ENCODE measurements at regions not wholly inside any gene's neighbourhood (a gene's known extent, or its start where the extent isn't known, plus 50 kb on each side); places are given as distances from the start of the nearest gene placed in this dataset.

GRCh38 chr9:14031810-14032209 lies 282.1 kb downstream of the NFIB start:
- no peak for ATAC-seq (replicated peaks in 6 of 8)

DNA sequence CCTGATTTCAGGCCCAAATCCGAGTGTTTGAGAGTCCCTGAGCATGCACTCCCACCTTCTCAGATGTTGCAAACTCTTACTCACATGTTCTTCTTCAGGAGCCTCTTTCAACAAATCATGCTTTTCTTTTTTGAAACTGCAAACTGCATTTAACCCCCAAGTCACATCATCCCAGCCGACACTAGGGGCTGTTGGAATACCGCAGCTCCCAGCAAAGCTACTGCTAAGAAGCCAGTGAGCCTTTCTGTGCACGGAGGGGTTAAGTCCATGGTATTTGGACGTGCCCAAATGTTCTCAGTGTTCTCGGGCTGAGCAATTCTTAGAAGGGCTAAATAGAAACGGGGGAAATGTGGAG lies 282.9 kb downstream of the NFIB start:
- in situ Hi-C loops (cut with MboI; ENCODE audit: low pct_unique_long_range_greater_than_20kb in 2 of 9, low sequenced_read_pairs in 9 of 9, unreplicated experiment in 9 of 9): no loop called here
- H3K27ac ChIP-seq: no peak overlapping the region
- peak in 1 of 8 experiments; percentile 77 for ATAC-seq (replicated peaks in 6 of 8)
- 4 to 100% (median 46%) methylated on average over 1 to 6 of the region's 7 CpGs for WGBS, 10 experiments
- no peak overlapping the region for H3K4me3 ChIP-seq
- peaks cover 5 to 13% of the 10 kb centered on the region in 2 donors for H3K4me1 ChIP-seq (replicated peaks in 1 of 2)

More at GRCh38 chr9:14031810-14032209, 282.1 kb downstream of the NFIB start:
- 67 to 100% (median 96%) methylated on average over 1 to 3 of the region's 3 CpGs for WGBS, 10 experiments
- in situ Hi-C loops (cut with MboI; ENCODE audit: low pct_unique_long_range_greater_than_20kb in 2 of 9, low sequenced_read_pairs in 9 of 9, unreplicated experiment in 9 of 9): no loop called here
- H3K4me1 ChIP-seq (replicated peaks in 1 of 2): peaks cover 5 to 13% of the 10 kb centered on the region in 2 donors
- no peak overlapping the region for H3K4me3 ChIP-seq
- no peak overlapping the region for H3K27ac ChIP-seq

DNA sequence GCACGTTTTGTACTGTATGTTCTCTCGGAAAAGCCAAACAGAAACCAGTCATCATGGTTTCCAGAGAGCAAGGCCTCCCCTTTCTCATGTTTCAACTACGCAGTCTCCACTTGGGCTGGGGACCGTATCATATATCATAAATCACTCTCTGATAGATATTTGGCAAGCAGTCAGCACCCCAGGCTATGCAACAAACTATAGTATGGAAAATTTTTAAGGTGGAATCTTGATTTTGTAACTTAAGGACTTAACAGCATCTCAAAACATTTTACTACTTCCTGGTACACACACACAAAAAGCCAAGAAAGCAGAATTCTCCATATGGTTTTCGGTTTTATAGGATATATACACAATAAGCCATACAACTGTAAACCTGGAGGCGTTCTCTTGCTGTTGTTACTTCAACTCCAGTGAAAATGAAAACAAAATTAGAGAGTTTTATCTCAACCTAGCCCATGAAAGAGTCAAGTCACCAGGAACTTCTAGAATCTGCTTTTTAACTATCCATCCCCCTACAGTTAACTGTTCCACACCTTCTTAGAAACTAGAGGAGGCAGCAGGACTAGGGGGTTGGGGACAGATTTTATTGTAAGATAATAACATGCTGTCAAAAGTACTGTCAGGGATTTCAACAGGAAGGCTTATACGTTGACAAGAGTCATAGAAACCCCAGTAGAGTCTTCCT lies 283.4 kb downstream of the NFIB start:
- peak in 3 of 8 experiments; percentile 82 to 94 (median 92) for ATAC-seq (replicated peaks in 6 of 8)
- Histone ChIP-seq H3K27ac (no peak overlapping the region), H3K4me1 (replicated peaks in 1 of 2) (peaks cover 5 to 13% of the 10 kb centered on the region in 2 donors), H3K4me3 (no peak overlapping the region)
- in situ Hi-C loops (cut with MboI; ENCODE audit: low pct_unique_long_range_greater_than_20kb in 2 of 9, low sequenced_read_pairs in 9 of 9, unreplicated experiment in 9 of 9): no loop called here
- WGBS, 10 experiments: 14 to 100% (median 55%) methylated on average over 2 to 6 of the region's 7 CpGs; no CpG with 5 or more reads in 1 of the 10 experiments

- Histone ChIP-seq H3K27ac (no peak overlapping the region), H3K4me3 (no peak overlapping the region), H3K4me1 (replicated peaks in 1 of 2) (peaks cover 5 to 13% of the 10 kb centered on the region in 2 donors)
- WGBS, 10 experiments: 0 to 90% (median 68%) methylated on average over 1 to 7 of the region's 11 CpGs; no CpG with 5 or more reads in 2 of the 10 experiments
- ATAC-seq (replicated peaks in 6 of 8): peak in 3 of 8 experiments; percentile 31 to 68 (median 55)
- in situ Hi-C loops (cut with MboI; ENCODE audit: low pct_unique_long_range_greater_than_20kb in 2 of 9, low sequenced_read_pairs in 9 of 9, unreplicated experiment in 9 of 9): no loop called here
These were observed 284.1 kb downstream of the NFIB start for GRCh38 chr9:14029806-14030374.

DNA sequence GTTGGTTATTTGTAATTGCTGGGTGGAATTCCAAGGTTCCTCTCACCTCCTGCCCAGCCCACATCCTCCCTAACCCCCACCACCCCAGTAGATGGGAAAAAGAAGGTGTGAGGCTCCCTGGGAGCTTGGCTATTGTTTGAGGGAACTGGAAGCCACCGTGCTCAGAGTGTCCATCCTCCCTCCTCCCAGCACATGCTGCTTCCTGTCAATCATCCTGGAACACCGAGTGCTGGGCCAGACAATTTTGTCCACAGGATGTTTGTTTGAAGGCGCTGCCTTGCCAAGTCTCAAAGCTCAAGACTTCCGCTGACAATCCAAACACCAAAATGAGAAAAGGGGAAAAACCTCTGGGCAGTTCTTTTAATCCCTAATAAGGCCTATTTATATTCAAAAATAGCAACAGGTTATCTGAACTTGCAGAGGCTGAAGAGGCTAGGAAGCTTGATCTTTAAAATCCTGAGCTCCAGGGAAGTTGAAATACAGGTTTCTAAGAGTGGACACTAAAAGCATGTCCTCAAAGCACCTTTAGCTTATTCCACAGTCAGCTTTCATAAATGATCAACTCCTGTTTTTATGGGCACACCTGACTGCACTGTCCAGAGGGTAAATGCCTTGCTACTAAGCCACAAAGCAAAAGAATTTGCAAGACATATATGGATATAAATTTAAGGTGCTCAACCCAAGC lies 286.7 kb downstream of the NFIB start:
- Histone ChIP-seq H3K27ac (no peak overlapping the region), H3K4me3 (no peak overlapping the region), H3K4me1 (replicated peaks in 1 of 2) (peaks cover 5 to 12% of the 10 kb centered on the region in 2 donors)
- in situ Hi-C loops (cut with MboI; ENCODE audit: low pct_unique_long_range_greater_than_20kb in 2 of 9, low sequenced_read_pairs in 9 of 9, unreplicated experiment in 9 of 9): no loop called here
- ATAC-seq (replicated peaks in 6 of 8): no peak
- 50 to 100% (median 65%) methylated on average over 1 to 4 of the region's 4 CpGs; no CpG with 5 or more reads in 4 of the 10 experiments for WGBS, 10 experiments

DNA sequence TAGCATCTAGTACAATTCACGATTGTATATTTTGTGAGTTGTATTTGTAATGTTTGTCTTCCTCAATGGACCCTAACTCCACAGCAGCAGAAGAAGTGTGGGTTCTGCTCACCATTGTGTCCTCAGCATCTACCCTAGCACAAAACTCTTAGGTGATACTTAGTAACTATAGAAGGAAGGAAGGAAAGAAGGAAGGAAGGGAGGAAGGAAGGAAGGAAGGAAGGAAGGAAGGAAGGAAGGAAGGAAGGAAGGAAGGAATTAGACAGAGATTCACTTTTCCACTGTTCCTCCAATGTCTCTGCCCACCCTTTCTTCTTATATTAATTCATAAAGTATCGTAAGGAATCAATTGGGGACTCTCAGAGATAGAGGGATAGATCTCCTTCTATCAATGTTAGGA lies 288.2 kb downstream of the NFIB start:
- Histone ChIP-seq H3K27ac (no peak overlapping the region), H3K4me1 (replicated peaks in 1 of 2) (peaks cover 0 to under 1% of the 10 kb centered on the region in 2 donors), H3K4me3 (no peak overlapping the region)
- in situ Hi-C loops (cut with MboI; ENCODE audit: low pct_unique_long_range_greater_than_20kb in 2 of 9, low sequenced_read_pairs in 9 of 9, unreplicated experiment in 9 of 9): no loop called here
- WGBS, 10 experiments: 20 to 100% (median 60%) methylated on average over 1 of the region's 2 CpGs; no CpG with 5 or more reads in 6 of the 10 experiments
- no peak for ATAC-seq (replicated peaks in 6 of 8)

DNA sequence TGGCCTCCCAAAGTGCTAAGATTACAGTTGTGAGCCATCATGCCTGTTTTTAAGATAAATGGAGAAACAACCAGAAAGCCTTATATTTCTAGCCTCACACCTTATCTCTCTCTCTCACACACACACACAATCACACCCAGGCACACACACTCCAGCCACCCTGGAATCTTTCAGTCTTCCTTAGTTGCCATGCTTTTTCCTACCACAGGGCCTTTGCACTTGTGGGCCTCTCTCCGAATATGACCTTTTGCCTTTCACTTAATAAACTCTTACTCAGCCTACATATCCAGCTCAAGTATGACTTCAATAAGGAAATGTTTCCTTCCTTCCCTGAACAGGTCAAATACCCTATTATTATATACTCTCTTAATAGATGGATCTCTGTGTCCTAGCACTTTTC lies 290.7 kb downstream of the NFIB start:
- H3K4me1 ChIP-seq (replicated peaks in 1 of 2): no peaks in the 10 kb centered on the region
- no peak for ATAC-seq (replicated peaks in 6 of 8)
- WGBS, 10 experiments: 57 to 100% (median 100%) methylated on average over 1 of the region's 1 CpG; no CpG with 5 or more reads in 4 of the 10 experiments
- H3K27ac ChIP-seq: no peak overlapping the region
- in situ Hi-C loops (cut with MboI; ENCODE audit: low pct_unique_long_range_greater_than_20kb in 2 of 9, low sequenced_read_pairs in 9 of 9, unreplicated experiment in 9 of 9): no loop called here
- no peak overlapping the region for H3K4me3 ChIP-seq

DNA sequence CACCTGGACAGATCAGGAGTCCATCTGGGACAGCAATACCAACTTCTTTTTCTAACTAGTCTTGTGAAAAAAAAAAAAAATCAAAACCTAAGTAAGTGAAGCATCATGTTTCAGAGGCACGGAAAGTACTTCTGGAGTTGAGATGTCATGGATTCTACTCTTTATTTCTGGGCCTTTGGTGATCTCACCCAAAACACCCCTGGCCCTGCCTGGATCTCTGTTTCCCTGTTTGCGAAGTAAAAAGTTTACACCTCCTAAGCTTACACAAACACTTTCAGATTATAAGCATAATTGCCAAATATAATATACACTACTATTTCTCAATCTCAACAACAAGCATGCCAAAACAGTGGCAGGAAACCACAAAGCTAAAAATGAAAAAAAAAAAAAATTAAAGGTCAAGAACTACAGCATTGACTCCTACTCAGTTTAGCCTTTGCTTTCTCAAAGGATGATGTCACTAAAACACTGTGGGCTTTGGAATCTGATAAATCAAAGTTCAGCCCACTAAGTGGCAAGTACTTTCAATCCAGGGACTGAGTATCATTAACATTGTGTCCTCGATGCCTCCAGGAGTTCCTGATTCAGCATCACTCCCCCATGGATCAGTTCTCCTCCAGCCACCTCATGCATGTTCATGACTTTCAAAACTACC lies 291.9 kb downstream of the NFIB start:
- Histone ChIP-seq H3K4me3 (no peak overlapping the region), H3K4me1 (replicated peaks in 1 of 2) (no peaks in the 10 kb centered on the region), H3K27ac (no peak overlapping the region)
- 14 to 100% (median 82%) methylated on average over 1 to 3 of the region's 3 CpGs; no CpG with 5 or more reads in 1 of the 10 experiments for WGBS, 10 experiments
- in situ Hi-C loops (cut with MboI; ENCODE audit: low pct_unique_long_range_greater_than_20kb in 2 of 9, low sequenced_read_pairs in 9 of 9, unreplicated experiment in 9 of 9): no loop called here
- ATAC-seq (replicated peaks in 6 of 8): no peak

- no peak overlapping the region for H3K4me3 ChIP-seq
- H3K4me1 ChIP-seq (replicated peaks in 1 of 2): no peaks in the 10 kb centered on the region
- ATAC-seq (replicated peaks in 6 of 8): peak in 2 of 8 experiments; percentile 60 to 83
- H3K27ac ChIP-seq: no peak overlapping the region
- in situ Hi-C loops (cut with MboI; ENCODE audit: low pct_unique_long_range_greater_than_20kb in 2 of 9, low sequenced_read_pairs in 9 of 9, unreplicated experiment in 9 of 9): no loop called here
- 0 to 94% (median 63%) methylated on average over 1 to 2 of the region's 2 CpGs; no CpG with 5 or more reads in 1 of the 10 experiments for WGBS, 10 experiments
These were observed 295.9 kb downstream of the NFIB start for GRCh38 chr9:14018081-14018480.

GRCh38 chr9:14014744-14015143 lies 299.2 kb downstream of the NFIB start:
- H3K27ac ChIP-seq: no peak overlapping the region
- no peak overlapping the region for H3K4me3 ChIP-seq
- no peak for ATAC-seq (replicated peaks in 6 of 8)
- no peaks in the 10 kb centered on the region for H3K4me1 ChIP-seq (replicated peaks in 1 of 2)
- in situ Hi-C loops (cut with MboI; ENCODE audit: low pct_unique_long_range_greater_than_20kb in 2 of 9, low sequenced_read_pairs in 9 of 9, unreplicated experiment in 9 of 9): no loop called here

GRCh38 chr9:14014218-14014617 lies 299.7 kb downstream of the NFIB start:
- in situ Hi-C loops (cut with MboI; ENCODE audit: low pct_unique_long_range_greater_than_20kb in 2 of 9, low sequenced_read_pairs in 9 of 9, unreplicated experiment in 9 of 9): no loop called here
- no peak overlapping the region for H3K27ac ChIP-seq
- ATAC-seq (replicated peaks in 6 of 8): peak in 1 of 8 experiments; percentile 75
- no peaks in the 10 kb centered on the region for H3K4me1 ChIP-seq (replicated peaks in 1 of 2)
- no peak overlapping the region for H3K4me3 ChIP-seq

GRCh38 chr9:14011799-14012560 lies 302.0 kb downstream of the NFIB start:
- H3K4me3 ChIP-seq: no peak overlapping the region
- ATAC-seq (replicated peaks in 6 of 8): no peak
- in situ Hi-C loops (cut with MboI; ENCODE audit: low pct_unique_long_range_greater_than_20kb in 2 of 9, low sequenced_read_pairs in 9 of 9, unreplicated experiment in 9 of 9): no loop called here
- H3K4me1 ChIP-seq (replicated peaks in 1 of 2): no peaks in the 10 kb centered on the region
- WGBS, 10 experiments: 0 to 100% (median 59%) methylated on average over 1 to 3 of the region's 3 CpGs; no CpG with 5 or more reads in 2 of the 10 experiments
- no peak overlapping the region for H3K27ac ChIP-seq

Data from motor neuron (in vitro differentiated cells).